ENCODE measurements at regions not wholly inside any gene's neighbourhood (a gene's known extent, or its start where the extent isn't known, plus 50 kb on each side); places are given as distances from the start of the nearest gene placed in this dataset.
"Not testable (repeated sequence)": the region's sequence is repeated elsewhere in the genome, so short reads cannot be mapped to it uniquely, and the experiment has no call there.

- DNase-seq: no peak
Observed at GRCh38 chr15:70522323-70522966, 240.9 kb downstream of the UACA start.

GRCh38 chr15:70521576-70522322, 241.6 kb downstream of the UACA start:
- no peak for DNase-seq

GRCh38 chr15:70519616-70520015, 243.7 kb downstream of the UACA start:
- DNase-seq: no peak

- no peak for DNase-seq
Observed at GRCh38 chr15:70519004-70519365, 244.4 kb downstream of the UACA start.

- no peak for DNase-seq
Observed at GRCh38 chr15:70518201-70519003, 245.0 kb downstream of the UACA start.

GRCh38 chr15:70517194-70517590, 246.2 kb downstream of the UACA start:
- no peak for DNase-seq

GRCh38 chr15:70516408-70517193, 246.8 kb downstream of the UACA start:
- DNase-seq: no peak

GRCh38 chr15:70514251-70514650, 249.1 kb downstream of the UACA start:
- DNase-seq: no peak

- no peak for DNase-seq
Observed at GRCh38 chr15:70513819-70514218, 249.5 kb downstream of the UACA start.

GRCh38 chr15:70512772-70513362, 250.5 kb downstream of the UACA start:
- peak; percentile 33 to 35 for DNase-seq

- DNase-seq: not testable (repeated sequence)
Observed at GRCh38 chr15:70511972-70512587, 251.3 kb downstream of the UACA start.

GRCh38 chr15:70510433-70510832, 252.9 kb downstream of the UACA start:
- DNase-seq: no peak

GRCh38 chr15:70509731-70510143, 253.6 kb downstream of the UACA start:
- DNase-seq: no peak

- DNase-seq: no peak
Observed at GRCh38 chr15:70509282-70509662, 254.1 kb downstream of the UACA start.

- DNase-seq: no peak
Observed at GRCh38 chr15:70508561-70509281, 254.6 kb downstream of the UACA start.

GRCh38 chr15:70507772-70508371, 255.5 kb downstream of the UACA start:
- DNase-seq: peak in 1 of 2 experiments; percentile 3

GRCh38 chr15:70505936-70506912, 257.1 kb downstream of the UACA start:
- no peak for DNase-seq

GRCh38 chr15:70505411-70505919, 257.9 kb downstream of the UACA start:
- DNase-seq: no peak

GRCh38 chr15:70504988-70505387, 258.4 kb downstream of the UACA start:
- no peak for DNase-seq
